ENCODE measurements at regions not wholly inside any gene's neighbourhood (a gene's known extent, or its start where the extent isn't known, plus 50 kb on each side); places are given as distances from the start of the nearest gene placed in this dataset.

DNA sequence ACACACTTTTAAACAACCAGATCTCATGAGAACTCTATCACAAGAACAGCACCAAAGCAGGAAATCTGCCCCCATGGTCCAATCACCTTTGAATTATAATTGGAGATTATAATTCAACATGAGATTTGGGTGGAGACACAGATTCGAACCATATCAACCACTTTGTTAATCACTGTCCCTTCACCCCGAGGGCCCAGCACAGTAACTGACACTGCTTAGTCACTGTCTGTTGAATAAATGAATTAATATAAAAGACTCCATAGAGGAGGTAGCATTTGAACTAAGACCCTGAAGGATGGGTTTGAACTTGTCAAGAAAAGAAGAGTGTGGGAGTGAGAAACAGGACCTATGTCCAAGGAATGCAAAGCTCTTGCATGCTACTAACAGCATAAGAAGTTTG, 276.4 kb downstream of the SHOX2 start:
- TF ChIP-seq, protein P1, sequence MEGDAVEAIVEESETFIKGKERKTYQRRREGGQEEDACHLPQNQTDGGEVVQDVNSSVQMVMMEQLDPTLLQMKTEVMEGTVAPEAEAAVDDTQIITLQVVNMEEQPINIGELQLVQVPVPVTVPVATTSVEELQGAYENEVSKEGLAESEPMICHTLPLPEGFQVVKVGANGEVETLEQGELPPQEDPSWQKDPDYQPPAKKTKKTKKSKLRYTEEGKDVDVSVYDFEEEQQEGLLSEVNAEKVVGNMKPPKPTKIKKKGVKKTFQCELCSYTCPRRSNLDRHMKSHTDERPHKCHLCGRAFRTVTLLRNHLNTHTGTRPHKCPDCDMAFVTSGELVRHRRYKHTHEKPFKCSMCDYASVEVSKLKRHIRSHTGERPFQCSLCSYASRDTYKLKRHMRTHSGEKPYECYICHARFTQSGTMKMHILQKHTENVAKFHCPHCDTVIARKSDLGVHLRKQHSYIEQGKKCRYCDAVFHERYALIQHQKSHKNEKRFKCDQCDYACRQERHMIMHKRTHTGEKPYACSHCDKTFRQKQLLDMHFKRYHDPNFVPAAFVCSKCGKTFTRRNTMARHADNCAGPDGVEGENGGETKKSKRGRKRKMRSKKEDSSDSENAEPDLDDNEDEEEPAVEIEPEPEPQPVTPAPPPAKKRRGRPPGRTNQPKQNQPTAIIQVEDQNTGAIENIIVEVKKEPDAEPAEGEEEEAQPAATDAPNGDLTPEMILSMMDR (conservative IDR thresholded peaks at IDR 0.05 in 1 of 2, IDR thresholded peaks at IDR 0.05 in 1 of 2; ENCODE audit: extremely low read depth in 1 of 2, insufficient read depth in 1 of 2, low read depth in 1 of 2, low read length in 2 of 2): no peak
- no peak for TF ChIP-seq EZH2 (IDR thresholded peaks at IDR 0.05; ENCODE audit: borderline replicate concordance, low read length)

Data from mammary epithelial cell (primary cell).